H1 (cell line): ENCODE measurements at regions not wholly inside any gene's neighbourhood (a gene's known extent, or its start where the extent isn't known, plus 50 kb on each side); places are given as distances from the start of the nearest gene placed in this dataset.

Experiments used
- CTCF ChIA-PET: fragments of 300-600 bp; sonication (Branson Sonifier 250); formaldehyde crosslinking; loops from one replicate; lab custom pipeline; 2021; ENCODE audit not compliant: partially characterized antibody; lab: Charles Lee
- POLR2A ChIA-PET: fragments of 300-600 bp; sonication (Branson Sonifier 250); formaldehyde crosslinking; loops from one replicate; lab custom pipeline; 2021; ENCODE audit warnings: inconsistent platforms; ENCODE audit not compliant: partially characterized antibody; lab: Charles Lee
- DNase-seq, 2 experiments: peaks; one replicate each; pipeline versions ENCODE4 v3.0.0 to v3.0.0-alpha.2; 2010 to 2022; ENCODE audit warnings: low spot score in 2 of 2, low read depth in 1 of 2, mixed read lengths in 1 of 2
- FAIRE-seq: peaks from 2 replicates; lab custom pipeline; 2011; peaks lifted over from hg19 to GRCh38; lab: Jason Lieb, UNC
- H2AFZ ChIP-seq: 2 replicates; pipeline ENCODE4 v1.8.1; 2012; ENCODE audit warnings: low read length, inconsistent platforms
- H2AK5ac ChIP-seq: 2 replicates; pipeline ENCODE4 v1.6.1; 2013; ENCODE audit warnings: low read depth, low read length
- H2BK120ac ChIP-seq: replicated peaks from 2 replicates; pipeline ENCODE3; 2013; ENCODE audit warnings: low read depth, low read length, inconsistent platforms
- H2BK12ac ChIP-seq: 2 replicates; pipeline ENCODE4 v1.6.1; 2013; ENCODE audit warnings: low read depth, low read length
- H2BK15ac ChIP-seq: 2 replicates; pipeline ENCODE4 v1.6.1; 2013; ENCODE audit warnings: low read length
- H2BK20ac ChIP-seq: 2 replicates; pipeline ENCODE4 v1.6.1; 2013; ENCODE audit warnings: low read length
- H2BK5ac ChIP-seq: 2 replicates; pipeline ENCODE4 v1.6.1; 2013; ENCODE audit warnings: low read depth, low read length
- H3K14ac ChIP-seq: 2 replicates; pipeline ENCODE4 v1.6.1; 2013; ENCODE audit warnings: inconsistent platforms; ENCODE audit not compliant: insufficient read length
- H3K18ac ChIP-seq: 2 replicates; pipeline ENCODE4 v1.6.1; 2013; ENCODE audit warnings: low read length; ENCODE audit errors: extremely low read depth
- H3K23ac ChIP-seq: 2 replicates; pipeline ENCODE4 v1.6.1; 2013; ENCODE audit warnings: inconsistent platforms; ENCODE audit not compliant: insufficient read length
- H3K23me2 ChIP-seq: 2 replicates; pipeline ENCODE4 v1.6.1; 2013; ENCODE audit warnings: low read depth, low read length
- H3K27ac ChIP-seq: 2 replicates; pipeline ENCODE4 v1.6.1; 2011; ENCODE audit warnings: low read depth, low read length, inconsistent platforms
- H3K27me3 ChIP-seq, 4 experiments: replicated peaks in 1 of 4; 1 replicate in 1 of 4; 2 replicates in 3 of 4; pipeline versions ENCODE4 v1.6.1 to v1.8.1; 2011 to 2013; ENCODE audit warnings: low read length in 3 of 4, mild to moderate bottlenecking in 3 of 4, inconsistent platforms in 2 of 4, mixed read lengths in 2 of 4, moderate library complexity in 1 of 4; ENCODE audit not compliant: control insufficient read depth in 3 of 4, insufficient read depth in 3 of 4; ENCODE audit errors: extremely low read depth in 1 of 4
- H3K36me3 ChIP-seq, 4 experiments: 2 replicates each; pipeline versions ENCODE4 v1.6.1 to v1.8.1; 2011 to 2013; ENCODE audit warnings: mild to moderate bottlenecking in 4 of 4, low read length in 3 of 4, moderate library complexity in 2 of 4, control low read depth in 1 of 4, inconsistent platforms in 1 of 4; ENCODE audit not compliant: insufficient read depth in 4 of 4, control insufficient read depth in 2 of 4
- H3K4ac ChIP-seq: replicated peaks from 2 replicates; pipeline ENCODE3; 2013; ENCODE audit warnings: low read length, low read depth, mixed read lengths, inconsistent platforms; ENCODE audit not compliant: insufficient read length
- H3K4me1 ChIP-seq, 4 experiments: replicated peaks in 1 of 4; 1 replicate in 1 of 4; 2 replicates in 3 of 4; pipeline versions ENCODE4 v1.6.1 to v1.8.1; 2011 to 2013; ENCODE audit warnings: low read length in 3 of 4, inconsistent platforms in 2 of 4, mixed read lengths in 1 of 4; ENCODE audit not compliant: insufficient read depth in 4 of 4, control insufficient read depth in 3 of 4
- H3K4me2 ChIP-seq, 2 experiments: 2 replicates each; pipeline versions ENCODE4 v1.6.1 to v1.8.1; 2011 to 2013; ENCODE audit warnings: low read depth in 2 of 2, low read length in 2 of 2, control low read depth in 1 of 2, inconsistent platforms in 1 of 2, mild to moderate bottlenecking in 1 of 2; ENCODE audit not compliant: insufficient read depth in 1 of 2
- H3K4me3 ChIP-seq, 4 experiments: fragments of 200-600, 300-600 bp in 1 of 4; sonication (generic), shearing (Covaris generic), sonication (Bioruptor Twin) in 1 of 4; 2 replicates each; pipeline versions ENCODE4 v1.5.1 to v1.8.1; 2011 to 2016; ENCODE audit warnings: low read length in 4 of 4, low read depth in 3 of 4, control low read depth in 2 of 4, inconsistent platforms in 2 of 4, mild to moderate bottlenecking in 2 of 4, mixed read lengths in 1 of 4, moderate library complexity in 1 of 4; ENCODE audit not compliant: insufficient read depth in 2 of 4; ENCODE audit errors: extremely low read depth in 1 of 4
- H3K56ac ChIP-seq: replicated peaks from 2 replicates; pipeline ENCODE3; 2013; ENCODE audit warnings: low read depth, mild to moderate bottlenecking, mixed read lengths, low read length, inconsistent platforms; ENCODE audit not compliant: insufficient read length
- H3K79me1 ChIP-seq: 2 replicates; pipeline ENCODE4 v1.6.1; 2013; ENCODE audit warnings: low read depth, low read length, control low read depth
- H3K79me2 ChIP-seq, 2 experiments: 2 replicates each; pipeline versions ENCODE4 v1.6.1 to v1.8.1; 2012 to 2013; ENCODE audit warnings: low read length in 2 of 2, mild to moderate bottlenecking in 2 of 2, inconsistent platforms in 1 of 2; ENCODE audit not compliant: insufficient read depth in 2 of 2, control insufficient read depth in 1 of 2
- H3K9ac ChIP-seq, 4 experiments: replicated peaks in 1 of 4; 1 replicate in 1 of 4; 2 replicates in 3 of 4; pipeline versions ENCODE4 v1.6.1 to v1.8.1; 2011 to 2013; ENCODE audit warnings: low read depth in 3 of 4, low read length in 3 of 4, control low read depth in 2 of 4, mild to moderate bottlenecking in 2 of 4, moderate library complexity in 2 of 4, inconsistent platforms in 1 of 4; ENCODE audit errors: extremely low read depth in 1 of 4
- H3K9me3 ChIP-seq, 2 experiments: 2 replicates each; pipeline versions ENCODE4 v1.6.1 to v1.8.1; 2012 to 2013; ENCODE audit warnings: mild to moderate bottlenecking in 2 of 2, moderate library complexity in 2 of 2, control low read depth in 1 of 2, inconsistent platforms in 1 of 2, low read depth in 1 of 2, low read length in 1 of 2, mixed read lengths in 1 of 2; ENCODE audit not compliant: insufficient read depth in 2 of 2
- H4K20me1 ChIP-seq, 2 experiments: replicated peaks in 1 of 2; 2 replicates each; pipeline versions ENCODE3 to v1.8.1; 2011 to 2013; ENCODE audit warnings: inconsistent platforms in 2 of 2, low read length in 2 of 2, mild to moderate bottlenecking in 1 of 2; ENCODE audit not compliant: insufficient read depth in 2 of 2, control insufficient read depth in 1 of 2
- H4K5ac ChIP-seq: 2 replicates; pipeline ENCODE4 v1.6.1; 2013; ENCODE audit warnings: low read length, low read depth, mixed read lengths, inconsistent platforms; ENCODE audit not compliant: insufficient read length
- H4K8ac ChIP-seq: 2 replicates; pipeline ENCODE4 v1.8.0; 2013; ENCODE audit warnings: mild to moderate bottlenecking, moderate library complexity, low read length, inconsistent platforms; ENCODE audit not compliant: insufficient read depth; ENCODE audit errors: extremely low read depth
- H4K91ac ChIP-seq: replicated peaks from 2 replicates; pipeline ENCODE3; 2013; ENCODE audit warnings: low read length, mixed read lengths, inconsistent platforms; ENCODE audit not compliant: insufficient read length
- CHD1 ChIP-seq: IDR thresholded peaks from 2 replicates; pipeline ENCODE4 v1.6.1; 2012; ENCODE audit warnings: low read depth, low read length, improper control_type of control experiment
- CTBP2 ChIP-seq: IDR thresholded peaks from 2 replicates; pipeline ENCODE4 v1.7.0; 2011; ENCODE audit warnings: borderline replicate concordance, mild to moderate bottlenecking, moderate library complexity, mixed read lengths, low read length; ENCODE audit not compliant: insufficient read depth, insufficient read length
- JUN ChIP-seq: IDR thresholded peaks from 2 replicates; pipeline ENCODE4 v1.6.1; 2011; ENCODE audit warnings: low read depth, mild to moderate bottlenecking, improper control_type of control experiment, low read length
- KDM1A ChIP-seq: fragments of 200-600, 300-600 bp; sonication (generic); IDR thresholded peaks from 2 replicates; pipeline ENCODE4 v1.7.1; 2016; ENCODE audit warnings: mild to moderate bottlenecking, low read length, borderline replicate concordance
- MAFK ChIP-seq: IDR thresholded peaks from 2 replicates; pipeline ENCODE4 v1.6.1; 2012; ENCODE audit warnings: low read depth, mild to moderate bottlenecking, improper control_type of control experiment, low read length
- MAX ChIP-seq: IDR thresholded peaks from 2 replicates; pipeline ENCODE4 v1.6.1; 2012; ENCODE audit warnings: inconsistent platforms
- NANOG ChIP-seq: IDR thresholded peaks from 2 replicates; pipeline ENCODE4 v1.6.1; 2011; ENCODE audit warnings: low read length, low read depth, mild to moderate bottlenecking, inconsistent platforms; ENCODE audit not compliant: insufficient read depth, poor library complexity, severe bottlenecking
- POLR2A ChIP-seq, 2 experiments: IDR thresholded peaks; 1 replicate in 1 of 2; 2 replicates in 1 of 2; pipeline ENCODE4 v1.6.1; 2011; ENCODE audit warnings: low read depth in 2 of 2, low read length in 2 of 2, mild to moderate bottlenecking in 2 of 2; ENCODE audit errors: control extremely low read depth in 1 of 2
- RNF2 ChIP-seq: fragments of 200-900, 300-1000 bp; sonication (generic); IDR thresholded peaks from 2 replicates; pipeline ENCODE4 v1.7.1; 2016; ENCODE audit warnings: borderline replicate concordance, low read depth, mild to moderate bottlenecking, antibody characterized with exemption, low read length; ENCODE audit not compliant: poor library complexity, severe bottlenecking; ENCODE audit errors: missing control alignments
- SAP30 ChIP-seq: fragments of 300-600 bp; sonication (generic); IDR thresholded peaks from 2 replicates; pipeline ENCODE4 v1.7.1; 2012; ENCODE audit warnings: low read length, moderate library complexity, mild to moderate bottlenecking, inconsistent platforms; ENCODE audit not compliant: insufficient read depth, insufficient replicate concordance
- WGBS, 2 experiments: shearing (Covaris generic) in 1 of 2; methylation state at CpG; one replicate each; pipeline versions ENCODE4 v1.1.6 to v1.1.7; 2013 to 2015; ENCODE audit warnings: low lambda C conversion rate in 2 of 2, mixed read lengths in 2 of 2, inconsistent platforms in 1 of 2, low coverage in 1 of 2, missing lambda C conversion rate in 1 of 2; ENCODE audit not compliant: insufficient replicate concordance in 2 of 2, insufficient coverage in 1 of 2, insufficient read length in 1 of 2; ENCODE audit errors: extremely low coverage in 1 of 2, missing lambda C conversion rate in 1 of 2; 5-methylcytosine and 5-hydroxymethylcytosine counted together

DNA sequence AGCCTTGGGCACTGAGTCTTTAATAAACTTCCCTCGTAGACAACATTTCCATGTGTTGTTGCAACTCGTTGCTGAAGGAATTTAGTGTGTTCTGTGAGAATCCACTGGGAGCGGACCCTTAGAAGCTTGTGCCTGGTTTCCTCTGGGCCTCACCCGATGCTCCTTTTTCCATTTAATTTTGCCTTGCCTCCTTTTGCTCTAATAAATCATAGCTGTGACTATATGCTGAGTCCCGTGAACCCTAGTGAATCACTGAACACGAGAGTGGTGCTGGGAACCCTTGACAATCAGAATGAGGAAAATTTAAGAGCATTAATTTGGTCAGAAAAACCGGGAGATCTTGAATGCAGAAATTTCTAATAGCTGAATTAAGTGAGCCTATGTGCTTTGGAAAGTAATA is 291.1 kb upstream of the ZNF608 start:
- H3K79me1 ChIP-seq, result no peaks in the 10 kb centered on the region
- no peak overlapping the region for H2BK120ac ChIP-seq
- DNase-seq (no peak), FAIRE-seq (no peak)
- H3K56ac ChIP-seq, result no peak overlapping the region
- H3K14ac ChIP-seq, result no peak overlapping the region
- no peak overlapping the region for H3K4me3 ChIP-seq
- no peak overlapping the region; the same call in 1 of the 2 replicates for H2AK5ac ChIP-seq
- H3K36me3 ChIP-seq, result no peaks in the 10 kb centered on the region
- H2BK15ac ChIP-seq, result no peak overlapping the region
- H3K27ac ChIP-seq, result no peak overlapping the region
- ChIA-PET POLR2A (no interaction called here), CTCF (interaction anchor here (1.0 kb wide), 1 partner anchor 134 kb away, joined by 3 read pairs; no protein-coding TSS in a partner anchor)
- WGBS, 2 experiments, result 87% methylated on average over 7 of the region's 7 CpGs; no CpG with 5 or more reads in 1 of the 2 experiments
- H3K4ac ChIP-seq, result no peak overlapping the region
- H3K9ac ChIP-seq, result no peak overlapping the region
- no peak overlapping the region for H3K4me2 ChIP-seq
- TF ChIP-seq CTBP2 (no peak), MAX (no peak), CHD1 (no peak), MAFK (no peak), JUN (no peak), KDM1A (no peak), RNF2 (no peak), SAP30 (no peak), POLR2A (IDR thresholded peaks at IDR 0.05; ENCODE audit: control extremely low read depth in 1 of 2, low read depth in 2 of 2, low read length in 2 of 2) (no peak), NANOG (no peak)
- no peak overlapping the region for H2AFZ ChIP-seq
- no peak overlapping the region for H3K23ac ChIP-seq
- H4K91ac ChIP-seq, result no peak overlapping the region
- no peaks in the 10 kb centered on the region for H3K27me3 ChIP-seq
- H3K23me2 ChIP-seq, result no peaks in the 10 kb centered on the region; the same call in 1 of the 2 replicates
- H3K9me3 ChIP-seq, result no peaks in the 10 kb centered on the region
- H4K5ac ChIP-seq, result no peak overlapping the region
- no peaks in the 10 kb centered on the region for H4K20me1 ChIP-seq
- H4K8ac ChIP-seq, result no peak overlapping the region
- peak overlapping the region; percentile 48 for H2BK20ac ChIP-seq
- H3K18ac ChIP-seq, result no peak overlapping the region
- no peaks in the 10 kb centered on the region for H3K79me2 ChIP-seq
- peaks cover 0 to 7% (median 2%) of the 10 kb centered on the region in 4 experiments; a peak in 3 of 7 replicates for H3K4me1 ChIP-seq
- H2BK5ac ChIP-seq, result no peak overlapping the region
- peak overlapping the region; percentile 32; the same call in 1 of the 2 replicates for H2BK12ac ChIP-seq
